ENCODE measurements at regions not wholly inside any gene's neighbourhood (a gene's known extent, or its start where the extent isn't known, plus 50 kb on each side); places are given as distances from the start of the nearest gene placed in this dataset.

- TF ChIP-seq POLR2AphosphoS5 (IDR thresholded peaks at IDR 0.05) (no peak), POLR2A (IDR thresholded peaks at IDR 0.05; ENCODE audit: low read depth) (no peak), EP300 (IDR thresholded peaks at IDR 0.05) (no peak)
- TF ChIP-seq, protein P1, sequence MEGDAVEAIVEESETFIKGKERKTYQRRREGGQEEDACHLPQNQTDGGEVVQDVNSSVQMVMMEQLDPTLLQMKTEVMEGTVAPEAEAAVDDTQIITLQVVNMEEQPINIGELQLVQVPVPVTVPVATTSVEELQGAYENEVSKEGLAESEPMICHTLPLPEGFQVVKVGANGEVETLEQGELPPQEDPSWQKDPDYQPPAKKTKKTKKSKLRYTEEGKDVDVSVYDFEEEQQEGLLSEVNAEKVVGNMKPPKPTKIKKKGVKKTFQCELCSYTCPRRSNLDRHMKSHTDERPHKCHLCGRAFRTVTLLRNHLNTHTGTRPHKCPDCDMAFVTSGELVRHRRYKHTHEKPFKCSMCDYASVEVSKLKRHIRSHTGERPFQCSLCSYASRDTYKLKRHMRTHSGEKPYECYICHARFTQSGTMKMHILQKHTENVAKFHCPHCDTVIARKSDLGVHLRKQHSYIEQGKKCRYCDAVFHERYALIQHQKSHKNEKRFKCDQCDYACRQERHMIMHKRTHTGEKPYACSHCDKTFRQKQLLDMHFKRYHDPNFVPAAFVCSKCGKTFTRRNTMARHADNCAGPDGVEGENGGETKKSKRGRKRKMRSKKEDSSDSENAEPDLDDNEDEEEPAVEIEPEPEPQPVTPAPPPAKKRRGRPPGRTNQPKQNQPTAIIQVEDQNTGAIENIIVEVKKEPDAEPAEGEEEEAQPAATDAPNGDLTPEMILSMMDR (IDR thresholded peaks at IDR 0.05): no peak
- H3K27ac ChIP-seq (replicated peaks in 1 of 4): no peak overlapping the region
- intact Hi-C loops (cut with DNase I): no loop called here
- H3K9me3 ChIP-seq: no peaks in the 10 kb centered on the region
- no peaks in the 10 kb centered on the region for H3K27me3 ChIP-seq
- H3K36me3 ChIP-seq: no peaks in the 10 kb centered on the region
- no peak for DNase-seq (ENCODE audit: extremely low spot score)
- H3K4me1 ChIP-seq: no peaks in the 10 kb centered on the region
- H3K4me3 ChIP-seq: no peak overlapping the region
- 69% methylated on average over 1 of the region's 1 CpG for WGBS
Measured at GRCh38 chr13:103941506-103942140, 875.4 kb upstream of the SLC10A2 start.

- Histone ChIP-seq H3K36me3 (no peaks in the 10 kb centered on the region), H3K27ac (replicated peaks in 1 of 4) (no peak overlapping the region), H3K27me3 (no peaks in the 10 kb centered on the region), H3K9me3 (no peaks in the 10 kb centered on the region), H3K4me1 (no peaks in the 10 kb centered on the region), H3K4me3 (no peak overlapping the region)
- no peak for DNase-seq (ENCODE audit: extremely low spot score)
- intact Hi-C loops (cut with DNase I): no loop called here
- 97% methylated on average over 4 of the region's 4 CpGs for WGBS
- no peak for TF ChIP-seq POLR2AphosphoS5 (IDR thresholded peaks at IDR 0.05)
- TF ChIP-seq, protein P1 (IDR thresholded peaks at IDR 0.05): no peak
- TF ChIP-seq EP300 (IDR thresholded peaks at IDR 0.05): no peak
- TF ChIP-seq POLR2A (IDR thresholded peaks at IDR 0.05; ENCODE audit: low read depth): no peak
Measured at GRCh38 chr13:103935117-103935516, 868.9 kb upstream of the SLC10A2 start.

- H3K36me3 ChIP-seq: no peaks in the 10 kb centered on the region
- WGBS: 94% methylated on average over 12 of the region's 12 CpGs
Measured at GRCh38 chr13:103931885-103932284, 865.7 kb upstream of the SLC10A2 start.

GRCh38 chr13:103931331-103931845 lies 865.2 kb upstream of the SLC10A2 start:
- H3K9me3 ChIP-seq: no peaks in the 10 kb centered on the region
- H3K27me3 ChIP-seq: no peaks in the 10 kb centered on the region
- TF ChIP-seq POLR2AphosphoS5 (IDR thresholded peaks at IDR 0.05) (no peak), POLR2A (IDR thresholded peaks at IDR 0.05; ENCODE audit: low read depth) (no peak), EP300 (IDR thresholded peaks at IDR 0.05) (no peak)
- TF ChIP-seq, protein P1 (IDR thresholded peaks at IDR 0.05): no peak
- intact Hi-C loops (cut with DNase I): no loop called here
- no peaks in the 10 kb centered on the region for H3K4me1 ChIP-seq
- no peak for DNase-seq (ENCODE audit: extremely low spot score)
- H3K27ac ChIP-seq (replicated peaks in 1 of 4): no peak overlapping the region
- H3K36me3 ChIP-seq: no peaks in the 10 kb centered on the region
- 75% methylated on average over 3 of the region's 3 CpGs for WGBS
- no peak overlapping the region for H3K4me3 ChIP-seq

More at GRCh38 chr13:103931885-103932284, 865.7 kb upstream of the SLC10A2 start:
- Histone ChIP-seq H3K9me3 (no peaks in the 10 kb centered on the region), H3K27ac (replicated peaks in 1 of 4) (no peak overlapping the region), H3K4me3 (no peak overlapping the region), H3K4me1 (no peaks in the 10 kb centered on the region), H3K27me3 (no peaks in the 10 kb centered on the region)
- no peak for DNase-seq (ENCODE audit: extremely low spot score)
- TF ChIP-seq POLR2A (IDR thresholded peaks at IDR 0.05; ENCODE audit: low read depth): no peak
- TF ChIP-seq, protein P1 (IDR thresholded peaks at IDR 0.05): no peak
- no peak for TF ChIP-seq POLR2AphosphoS5 (IDR thresholded peaks at IDR 0.05)
- TF ChIP-seq EP300 (IDR thresholded peaks at IDR 0.05): no peak
- intact Hi-C loops (cut with DNase I): no loop called here

DNA sequence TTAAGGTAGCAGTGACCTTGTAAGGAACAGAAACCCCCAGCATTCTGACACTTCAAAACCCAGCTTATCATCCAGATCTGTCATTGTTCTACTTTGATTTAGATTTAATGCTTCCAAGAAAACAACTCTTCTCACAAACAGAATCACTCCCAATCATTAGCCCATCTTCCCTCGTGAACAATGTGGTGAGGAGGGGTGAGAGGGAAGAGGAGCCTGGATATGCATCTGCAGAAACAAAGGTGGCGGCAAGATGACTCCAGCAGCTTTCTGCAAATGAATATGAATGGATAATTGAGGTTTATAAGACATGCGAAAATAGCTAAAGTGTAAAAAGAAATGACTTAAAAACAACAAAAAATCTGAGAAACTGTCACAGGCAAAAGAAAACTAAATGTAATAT lies 859.9 kb upstream of the SLC10A2 start:
- no peaks in the 10 kb centered on the region for H3K36me3 ChIP-seq
- H3K4me1 ChIP-seq: no peaks in the 10 kb centered on the region
- 54% methylated on average over 3 of the region's 3 CpGs for WGBS
- H3K4me3 ChIP-seq: no peak overlapping the region
- no peak overlapping the region for H3K27ac ChIP-seq (replicated peaks in 1 of 4)
- no peaks in the 10 kb centered on the region for H3K27me3 ChIP-seq
- no peaks in the 10 kb centered on the region for H3K9me3 ChIP-seq
- intact Hi-C loops (cut with DNase I): no loop called here
- TF ChIP-seq POLR2A (IDR thresholded peaks at IDR 0.05; ENCODE audit: low read depth): no peak
- TF ChIP-seq, protein P1 (IDR thresholded peaks at IDR 0.05): no peak
- TF ChIP-seq POLR2AphosphoS5 (IDR thresholded peaks at IDR 0.05): no peak
- no peak for TF ChIP-seq EP300 (IDR thresholded peaks at IDR 0.05)
- DNase-seq (ENCODE audit: extremely low spot score): no peak

Data from esophagus muscularis mucosa (tissue), 4 donors.